GM12873 (cell line): ENCODE measurements at regions not wholly inside any gene's neighbourhood (a gene's known extent, or its start where the extent isn't known, plus 50 kb on each side); places are given as distances from the start of the nearest gene placed in this dataset.

Experiments used
- TF ChIP-seq, protein P1 (sequence below): IDR thresholded peaks from 2 replicates; pipeline ENCODE4 v1.5.1; 2012; ENCODE audit warnings: low read depth, mild to moderate bottlenecking, moderate library complexity, low read length, control low read depth; ENCODE audit not compliant: insufficient read depth; ENCODE audit errors: missing control alignments

GRCh38 chr19:28840891-28841290 lies 372.1 kb downstream of the UQCRFS1 start:
- TF ChIP-seq, protein P1, sequence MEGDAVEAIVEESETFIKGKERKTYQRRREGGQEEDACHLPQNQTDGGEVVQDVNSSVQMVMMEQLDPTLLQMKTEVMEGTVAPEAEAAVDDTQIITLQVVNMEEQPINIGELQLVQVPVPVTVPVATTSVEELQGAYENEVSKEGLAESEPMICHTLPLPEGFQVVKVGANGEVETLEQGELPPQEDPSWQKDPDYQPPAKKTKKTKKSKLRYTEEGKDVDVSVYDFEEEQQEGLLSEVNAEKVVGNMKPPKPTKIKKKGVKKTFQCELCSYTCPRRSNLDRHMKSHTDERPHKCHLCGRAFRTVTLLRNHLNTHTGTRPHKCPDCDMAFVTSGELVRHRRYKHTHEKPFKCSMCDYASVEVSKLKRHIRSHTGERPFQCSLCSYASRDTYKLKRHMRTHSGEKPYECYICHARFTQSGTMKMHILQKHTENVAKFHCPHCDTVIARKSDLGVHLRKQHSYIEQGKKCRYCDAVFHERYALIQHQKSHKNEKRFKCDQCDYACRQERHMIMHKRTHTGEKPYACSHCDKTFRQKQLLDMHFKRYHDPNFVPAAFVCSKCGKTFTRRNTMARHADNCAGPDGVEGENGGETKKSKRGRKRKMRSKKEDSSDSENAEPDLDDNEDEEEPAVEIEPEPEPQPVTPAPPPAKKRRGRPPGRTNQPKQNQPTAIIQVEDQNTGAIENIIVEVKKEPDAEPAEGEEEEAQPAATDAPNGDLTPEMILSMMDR: no peak

DNA sequence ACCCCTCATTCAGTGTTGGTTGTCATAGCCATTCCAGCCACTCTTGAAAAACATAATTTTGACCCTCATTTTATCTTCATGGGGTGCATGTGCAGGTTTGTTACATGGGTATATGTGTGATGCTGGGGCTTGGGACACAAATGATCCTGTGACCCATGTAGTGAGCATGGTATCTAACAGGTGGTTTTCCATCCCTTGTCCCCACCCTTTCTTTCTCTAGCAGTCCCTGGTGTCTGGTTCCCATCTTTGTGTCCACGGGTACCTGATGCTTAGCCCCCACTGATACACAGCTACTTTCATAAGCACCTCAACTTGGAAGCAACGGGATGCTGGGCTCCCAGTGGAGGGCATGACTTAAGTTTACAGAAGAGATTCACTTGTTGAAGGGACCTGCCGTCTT lies 373.5 kb downstream of the UQCRFS1 start:
- TF ChIP-seq, protein P1: no peak

DNA sequence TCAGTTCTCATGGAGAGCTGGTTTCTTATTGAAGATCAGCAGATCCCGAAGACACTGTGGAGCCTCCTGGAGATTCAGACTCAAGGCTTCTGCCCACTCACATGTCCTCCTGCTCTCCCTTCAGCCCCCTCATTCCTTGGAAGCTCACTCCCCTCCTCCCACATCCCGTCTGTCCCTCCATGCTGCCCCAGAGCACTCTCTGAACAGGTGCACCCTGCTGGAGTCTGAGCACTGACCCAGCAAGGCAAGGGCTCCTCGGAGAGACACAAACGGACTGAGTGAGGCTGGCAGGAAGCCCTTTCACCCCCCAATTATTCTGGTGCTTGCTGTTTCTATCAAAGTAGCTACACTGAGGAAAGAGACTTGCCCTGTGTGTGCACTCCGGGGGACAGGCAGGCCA lies 374.0 kb downstream of the UQCRFS1 start:
- TF ChIP-seq, protein P1: no peak

- TF ChIP-seq, protein P1: no peak
Measured at GRCh38 chr19:28836421-28836820, 376.5 kb downstream of the UQCRFS1 start.

GRCh38 chr19:28834996-28835395 lies 378.0 kb downstream of the UQCRFS1 start:
- TF ChIP-seq, protein P1: no peak

- TF ChIP-seq, protein P1: no peak
Measured at GRCh38 chr19:28831462-28831861, 381.5 kb downstream of the UQCRFS1 start.

GRCh38 chr19:28829762-28830161 lies 383.2 kb downstream of the UQCRFS1 start:
- TF ChIP-seq, protein P1: no peak
